ENCODE measurements at regions not wholly inside any gene's neighbourhood (a gene's known extent, or its start where the extent isn't known, plus 50 kb on each side); places are given as distances from the start of the nearest gene placed in this dataset.

- dilution Hi-C loops (cut with MboI; ENCODE audit: extremely low pct_ligation_motif_present, low sequenced_read_pairs) = no loop called here
- CTCF ChIA-PET = no interaction called here
These were observed 106.6 kb downstream of the RNASET2 start for GRCh38 chr6:166849749-166850183.

GRCh38 chr6:166848979-166849748 is 107.2 kb downstream of the RNASET2 start:
- TF ChIP-seq GATA2 (IDR thresholded peaks at IDR 0.05; ENCODE audit: insufficient read depth, insufficient read length, low read depth, low read length) = no peak
- TF ChIP-seq POLR2A (IDR thresholded peaks at IDR 0.05; ENCODE audit: low read depth, low read length) = no peak
- no peak for TF ChIP-seq POLR2AphosphoS5 (IDR thresholded peaks at IDR 0.05; ENCODE audit: insufficient read depth, low read depth, low read length)
- TF ChIP-seq MYC (IDR thresholded peaks at IDR 0.05; ENCODE audit: low read depth, low read length) = no peak
- TF ChIP-seq CTCF (IDR thresholded peaks at IDR 0.05; ENCODE audit: extremely low read depth in 1 of 2, insufficient read depth in 1 of 2, low read depth in 1 of 2, low read length in 2 of 2) = no peak
- TF ChIP-seq EZH2 (IDR thresholded peaks at IDR 0.05; ENCODE audit: borderline replicate concordance, low read depth, low read length, severe bottlenecking) = no peak
- no peak for TF ChIP-seq JUN (IDR thresholded peaks at IDR 0.05; ENCODE audit: borderline replicate concordance, insufficient read depth, insufficient read length, low read depth)
- no peak for TF ChIP-seq FOS (IDR thresholded peaks at IDR 0.05; ENCODE audit: borderline replicate concordance, insufficient read depth, low read length)
- TF ChIP-seq MAX (IDR thresholded peaks at IDR 0.05; ENCODE audit: insufficient read depth, insufficient read length) = no peak
- H3K9ac ChIP-seq (replicated peaks; ENCODE audit: extremely low read depth, insufficient read depth, low read length) = no peak overlapping the region
- no peaks in the 10 kb centered on the region for H3K27me3 ChIP-seq (ENCODE audit: control insufficient read depth in 2 of 2, insufficient read depth in 2 of 2, low read length in 2 of 2)
- no peak overlapping the region for H2AFZ ChIP-seq (ENCODE audit: low read depth, low read length)
- no peak for DNase-seq (ENCODE audit: low read depth, low spot score)
- dilution Hi-C loops (cut with MboI; ENCODE audit: extremely low pct_ligation_motif_present, low sequenced_read_pairs) (no loop called here), intact Hi-C loops (cut with micrococcal nuclease) (no loop called here)
- H3K27ac ChIP-seq (ENCODE audit: insufficient read depth, low read depth, low read length) = no peak overlapping the region
- no peak overlapping the region for H3K4me3 ChIP-seq (replicated peaks in 1 of 3; ENCODE audit: insufficient read depth in 1 of 3, low read depth in 1 of 3, low read length in 3 of 3)
- H3K9me1 ChIP-seq (replicated peaks; ENCODE audit: control insufficient read depth, extremely low read depth, insufficient read depth, low read length) = no peaks in the 10 kb centered on the region
- no peaks in the 10 kb centered on the region for H3K4me1 ChIP-seq (ENCODE audit: control insufficient read depth, extremely low read depth, insufficient read depth, low read length)
- POLR2A ChIA-PET = no interaction called here
- FAIRE-seq = no peak
- no TSS peak for BruUV-seq (replicated peaks)
- no peaks in the 10 kb centered on the region for H3K9me3 ChIP-seq (replicated peaks; ENCODE audit: control insufficient read depth, insufficient read depth, low read length)
- H3K4me2 ChIP-seq (ENCODE audit: insufficient read depth, low read length) = no peak overlapping the region
- H3K79me2 ChIP-seq (ENCODE audit: control insufficient read depth, insufficient read depth, low read length) = no peaks in the 10 kb centered on the region
- CTCF ChIA-PET = interaction anchor here (1.0 to 1.1 kb wide), 2 partner anchors 10 to 15 kb away, joined by 3 read pairs; no protein-coding TSS in a partner anchor
- H3K36me3 ChIP-seq (ENCODE audit: control insufficient read depth in 2 of 2, extremely low read depth in 1 of 2, insufficient read depth in 2 of 2, low read length in 2 of 2) = no peaks in the 10 kb centered on the region
- no peaks in the 10 kb centered on the region for H4K20me1 ChIP-seq (replicated peaks; ENCODE audit: control insufficient read depth, extremely low read depth, insufficient read depth, low read length)

More at GRCh38 chr6:166849749-166850183, 106.6 kb downstream of the RNASET2 start:
- no peaks in the 10 kb centered on the region for H3K4me1 ChIP-seq (ENCODE audit: control insufficient read depth, extremely low read depth, insufficient read depth, low read length)
- intact Hi-C loops (cut with micrococcal nuclease) = no loop called here
- FAIRE-seq (no peak), DNase-seq (ENCODE audit: low read depth, low spot score) (no peak)
- H3K36me3 ChIP-seq (ENCODE audit: control insufficient read depth in 2 of 2, extremely low read depth in 1 of 2, insufficient read depth in 2 of 2, low read length in 2 of 2) = no peaks in the 10 kb centered on the region
- H4K20me1 ChIP-seq (replicated peaks; ENCODE audit: control insufficient read depth, extremely low read depth, insufficient read depth, low read length) = no peaks in the 10 kb centered on the region
- no TSS peak for BruUV-seq (replicated peaks)
- POLR2A ChIA-PET = no interaction called here
- TF ChIP-seq MAX (IDR thresholded peaks at IDR 0.05; ENCODE audit: insufficient read depth, insufficient read length) (no peak), MYC (IDR thresholded peaks at IDR 0.05; ENCODE audit: low read depth, low read length) (no peak), POLR2AphosphoS5 (IDR thresholded peaks at IDR 0.05; ENCODE audit: insufficient read depth, low read depth, low read length) (no peak), JUN (IDR thresholded peaks at IDR 0.05; ENCODE audit: borderline replicate concordance, insufficient read depth, insufficient read length, low read depth) (no peak), POLR2A (IDR thresholded peaks at IDR 0.05; ENCODE audit: low read depth, low read length) (no peak)
- H3K4me2 ChIP-seq (ENCODE audit: insufficient read depth, low read length) = no peak overlapping the region
- no peaks in the 10 kb centered on the region for H3K9me3 ChIP-seq (replicated peaks; ENCODE audit: control insufficient read depth, insufficient read depth, low read length)
- no peaks in the 10 kb centered on the region for H3K27me3 ChIP-seq (ENCODE audit: control insufficient read depth in 2 of 2, insufficient read depth in 2 of 2, low read length in 2 of 2)
- H3K27ac ChIP-seq (ENCODE audit: insufficient read depth, low read depth, low read length) = no peak overlapping the region
- H3K79me2 ChIP-seq (ENCODE audit: control insufficient read depth, insufficient read depth, low read length) = no peaks in the 10 kb centered on the region
- H3K9me1 ChIP-seq (replicated peaks; ENCODE audit: control insufficient read depth, extremely low read depth, insufficient read depth, low read length) = no peaks in the 10 kb centered on the region
- no peak overlapping the region for H3K9ac ChIP-seq (replicated peaks; ENCODE audit: extremely low read depth, insufficient read depth, low read length)
- H3K4me3 ChIP-seq (replicated peaks in 1 of 3; ENCODE audit: insufficient read depth in 1 of 3, low read depth in 1 of 3, low read length in 3 of 3) = no peak overlapping the region
- no peak overlapping the region for H2AFZ ChIP-seq (ENCODE audit: low read depth, low read length)

All from endothelial cell of umbilical vein (primary cell).